ENCODE measurements at regions not wholly inside any gene's neighbourhood (a gene's known extent, or its start where the extent isn't known, plus 50 kb on each side); places are given as distances from the start of the nearest gene placed in this dataset.

DNA sequence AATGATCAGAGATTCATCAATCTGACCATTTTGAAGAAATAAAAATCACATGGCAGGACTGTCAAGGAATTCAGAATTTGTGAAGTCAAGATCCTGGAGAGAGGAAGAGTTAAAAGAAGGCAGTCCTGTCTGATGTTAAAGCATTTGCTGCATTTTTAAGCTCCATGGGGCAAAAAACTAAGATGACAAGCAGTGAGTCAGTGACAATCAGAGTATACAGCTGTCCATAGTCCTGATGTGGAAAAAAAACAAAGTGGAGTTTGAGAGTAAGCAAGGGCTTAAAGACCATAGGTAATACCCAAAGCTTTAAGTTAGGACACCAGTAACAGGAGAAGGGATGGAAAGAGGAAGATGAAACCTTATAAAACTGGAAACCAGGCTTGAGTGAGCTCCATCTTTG lies 412.7 kb upstream of the ANKRD30A start:
- Histone ChIP-seq H3K4me3 (ENCODE audit: low read depth, low read length) (no peak overlapping the region), H3K27me3 (ENCODE audit: control insufficient read depth, insufficient read depth, low read length) (no peaks in the 10 kb centered on the region), H3K9me3 (ENCODE audit: control insufficient read depth, insufficient read depth, low read length) (no peaks in the 10 kb centered on the region), H3K27ac (ENCODE audit: low read depth, low read length) (no peak overlapping the region)
- CTCF ChIA-PET = no interaction called here
- no peak for TF ChIP-seq CTCF (IDR thresholded peaks at IDR 0.05; ENCODE audit: low read depth, low read length)
- POLR2A ChIA-PET = interaction anchor here (1.3 kb wide), 1 partner anchor 557 kb away, joined by 3 read pairs; no protein-coding TSS in a partner anchor
- DNase-seq (ENCODE audit: low read depth, low spot score) = no peak

DNA sequence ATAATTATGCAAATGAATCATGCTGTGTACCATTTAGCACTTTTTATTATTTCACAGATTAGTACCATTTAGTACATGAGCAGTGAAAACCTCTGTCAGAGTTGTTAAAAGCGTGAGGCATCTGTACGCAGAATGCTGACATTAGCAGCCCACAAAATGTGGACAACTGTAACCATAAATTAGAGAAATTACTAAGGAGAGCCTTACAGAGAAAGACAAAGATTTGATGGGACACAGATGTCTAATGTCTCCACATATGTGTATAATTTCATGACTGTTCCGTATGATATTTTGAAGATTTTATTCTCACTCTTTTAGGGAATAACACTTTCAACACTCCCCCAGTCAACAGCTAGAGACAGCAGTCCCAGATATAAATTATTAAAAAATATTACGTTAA lies 414.0 kb upstream of the ANKRD30A start:
- no peak for TF ChIP-seq CTCF (IDR thresholded peaks at IDR 0.05; ENCODE audit: low read depth, low read length)
- CTCF ChIA-PET = interaction anchor here (0.5 kb wide), 1 partner anchor 524 kb away, joined by 4 read pairs; no protein-coding TSS in a partner anchor
- Histone ChIP-seq H3K4me3 (ENCODE audit: low read depth, low read length) (no peak overlapping the region), H3K27ac (ENCODE audit: low read depth, low read length) (no peak overlapping the region), H3K27me3 (ENCODE audit: control insufficient read depth, insufficient read depth, low read length) (no peaks in the 10 kb centered on the region), H3K9me3 (ENCODE audit: control insufficient read depth, insufficient read depth, low read length) (no peaks in the 10 kb centered on the region)
- POLR2A ChIA-PET = no interaction called here
- no peak for DNase-seq (ENCODE audit: low read depth, low spot score)

- no peak for DNase-seq (ENCODE audit: low read depth, low spot score)
- ChIA-PET POLR2A (no interaction called here), CTCF (no interaction called here)
- Histone ChIP-seq H3K27me3 (ENCODE audit: control insufficient read depth, insufficient read depth, low read length) (no peaks in the 10 kb centered on the region), H3K9me3 (ENCODE audit: control insufficient read depth, insufficient read depth, low read length) (no peaks in the 10 kb centered on the region; the same call in 1 of the 2 replicates), H3K27ac (ENCODE audit: low read depth, low read length) (no peak overlapping the region), H3K4me3 (ENCODE audit: low read depth, low read length) (no peak overlapping the region)
- TF ChIP-seq CTCF (IDR thresholded peaks at IDR 0.05; ENCODE audit: low read depth, low read length) = no peak
These were observed 421.3 kb upstream of the ANKRD30A start for GRCh38 chr10:36704124-36704523.

GRCh38 chr10:36703179-36703578 lies 422.2 kb upstream of the ANKRD30A start:
- ChIA-PET CTCF (no interaction called here), POLR2A (no interaction called here)
- no peak for DNase-seq (ENCODE audit: low read depth, low spot score)

GRCh38 chr10:36700123-36700522 lies 425.3 kb upstream of the ANKRD30A start:
- POLR2A ChIA-PET = no interaction called here
- TF ChIP-seq CTCF (IDR thresholded peaks at IDR 0.05; ENCODE audit: low read depth, low read length) = no peak

More at GRCh38 chr10:36703179-36703578, 422.2 kb upstream of the ANKRD30A start:
- H3K27ac ChIP-seq (ENCODE audit: low read depth, low read length) = no peak overlapping the region
- no peaks in the 10 kb centered on the region; the same call in 1 of the 2 replicates for H3K9me3 ChIP-seq (ENCODE audit: control insufficient read depth, insufficient read depth, low read length)
- no peak for TF ChIP-seq CTCF (IDR thresholded peaks at IDR 0.05; ENCODE audit: low read depth, low read length)
- no peaks in the 10 kb centered on the region for H3K27me3 ChIP-seq (ENCODE audit: control insufficient read depth, insufficient read depth, low read length)
- no peak overlapping the region for H3K4me3 ChIP-seq (ENCODE audit: low read depth, low read length)

More at GRCh38 chr10:36700123-36700522, 425.3 kb upstream of the ANKRD30A start:
- no peak for DNase-seq (ENCODE audit: low read depth, low spot score)
- Histone ChIP-seq H3K4me3 (ENCODE audit: low read depth, low read length) (no peak overlapping the region), H3K9me3 (ENCODE audit: control insufficient read depth, insufficient read depth, low read length) (no peaks in the 10 kb centered on the region; the same call in 1 of the 2 replicates), H3K27me3 (ENCODE audit: control insufficient read depth, insufficient read depth, low read length) (no peaks in the 10 kb centered on the region), H3K27ac (ENCODE audit: low read depth, low read length) (no peak overlapping the region)
- CTCF ChIA-PET = no interaction called here
